SJCRH30 (cell line): ENCODE measurements at regions not wholly inside any gene's neighbourhood (a gene's known extent, or its start where the extent isn't known, plus 50 kb on each side); places are given as distances from the start of the nearest gene placed in this dataset.
"Not testable (repeated sequence)": the region's sequence is repeated elsewhere in the genome, so short reads cannot be mapped to it uniquely, and the experiment has no call there.

Experiments
- DNase-seq, 2 experiments: peaks; one replicate each; pipeline ENCODE4 v3.0.0-alpha.2; 2015 to 2020
- H3K27ac ChIP-seq: fragments of 250-450 bp; sonication (Bioruptor Pico); 2 replicates; pipeline ENCODE4 v1.5.1; 2020; ENCODE audit warnings: mild to moderate bottlenecking, moderate library complexity
- H3K27me3 ChIP-seq: fragments of 250-450 bp; sonication (Bioruptor Pico); 2 replicates; pipeline ENCODE4 v1.5.1; 2020; ENCODE audit warnings: mild to moderate bottlenecking, moderate library complexity
- H3K36me3 ChIP-seq: fragments of 250-450 bp; sonication (Bioruptor Pico); 2 replicates; pipeline ENCODE4 v1.5.1; 2020; ENCODE audit warnings: mild to moderate bottlenecking, moderate library complexity
- H3K4me1 ChIP-seq: fragments of 250-450 bp; sonication (Bioruptor Pico); 2 replicates; pipeline ENCODE4 v1.5.1; 2020; ENCODE audit warnings: mild to moderate bottlenecking, moderate library complexity
- H3K4me3 ChIP-seq: fragments of 250-450 bp; sonication (Bioruptor Pico); 2 replicates; pipeline ENCODE4 v1.5.1; 2020; ENCODE audit warnings: mild to moderate bottlenecking, moderate library complexity
- H3K9me3 ChIP-seq: fragments of 250-450 bp; sonication (Bioruptor Pico); replicated peaks from 2 replicates; pipeline ENCODE4 v1.5.1; 2020; ENCODE audit warnings: mild to moderate bottlenecking, moderate library complexity

DNA sequence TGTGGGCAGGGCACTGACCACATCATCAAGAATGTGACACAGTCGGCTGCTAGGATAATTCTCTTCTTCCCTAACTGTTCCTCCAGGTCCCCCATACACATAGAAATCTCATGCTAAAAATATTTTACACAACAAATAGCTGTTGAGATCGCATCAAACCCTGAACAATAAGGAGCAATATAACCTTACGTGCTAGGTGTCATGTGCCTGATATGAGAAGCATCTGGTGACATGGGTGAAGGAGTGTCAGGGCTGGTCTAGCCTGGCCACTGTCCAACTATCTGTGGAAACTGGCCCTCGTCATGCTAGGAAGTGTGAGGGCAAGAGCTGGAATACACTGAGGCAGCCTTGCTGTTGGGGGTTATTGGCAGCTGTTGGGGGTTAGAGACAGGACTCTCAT, 167.3 kb upstream of the PGRMC2 start:
- DNase-seq: peak; percentile 45 to 70
- H3K27ac ChIP-seq: peak overlapping the region; percentile 61
- peak overlapping the region; percentile 14 for H3K4me3 ChIP-seq

DNA sequence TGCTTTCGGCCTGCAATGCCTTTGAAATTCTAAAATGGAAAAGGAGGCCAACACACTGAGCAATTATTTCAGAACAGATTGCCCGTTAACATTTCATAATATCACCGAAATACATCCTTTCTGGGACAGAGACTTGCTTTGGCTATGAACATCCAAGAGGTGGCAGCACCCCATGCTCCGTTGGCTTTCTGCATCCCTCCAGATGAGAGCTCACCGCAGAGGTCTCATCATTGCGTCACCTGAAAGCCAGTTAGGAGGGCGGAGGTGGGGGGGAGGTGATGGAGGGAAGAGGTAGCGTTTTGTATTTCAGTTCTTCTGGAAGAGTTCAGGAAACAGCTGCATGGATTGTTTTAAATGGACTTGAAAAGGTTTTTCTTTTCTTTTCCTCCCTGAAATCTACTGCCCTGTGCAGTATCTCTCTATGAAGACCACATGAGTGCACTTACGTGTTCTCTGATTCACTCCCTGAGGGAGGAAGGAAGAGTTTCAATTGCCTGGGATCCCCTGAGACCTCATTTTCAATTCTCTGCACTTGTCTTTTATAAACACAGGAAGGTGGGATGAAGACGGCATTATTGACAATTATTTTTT, 166.8 kb upstream of the PGRMC2 start:
- Histone ChIP-seq H3K36me3 (no peaks in the 10 kb centered on the region), H3K4me1 (peaks cover 15% of the 10 kb centered on the region), H3K27ac (peak overlapping the region; percentile 61), H3K4me3 (peak overlapping the region; percentile 14), H3K27me3 (no peaks in the 10 kb centered on the region), H3K9me3 (no peaks in the 10 kb centered on the region)
- DNase-seq: peak; percentile 91 to 94

More for the DNA sequence above, 167.3 kb upstream of the PGRMC2 start:
- Histone ChIP-seq H3K27me3 (no peaks in the 10 kb centered on the region), H3K4me1 (peaks cover 15% of the 10 kb centered on the region), H3K9me3 (no peaks in the 10 kb centered on the region), H3K36me3 (no peaks in the 10 kb centered on the region)

DNA sequence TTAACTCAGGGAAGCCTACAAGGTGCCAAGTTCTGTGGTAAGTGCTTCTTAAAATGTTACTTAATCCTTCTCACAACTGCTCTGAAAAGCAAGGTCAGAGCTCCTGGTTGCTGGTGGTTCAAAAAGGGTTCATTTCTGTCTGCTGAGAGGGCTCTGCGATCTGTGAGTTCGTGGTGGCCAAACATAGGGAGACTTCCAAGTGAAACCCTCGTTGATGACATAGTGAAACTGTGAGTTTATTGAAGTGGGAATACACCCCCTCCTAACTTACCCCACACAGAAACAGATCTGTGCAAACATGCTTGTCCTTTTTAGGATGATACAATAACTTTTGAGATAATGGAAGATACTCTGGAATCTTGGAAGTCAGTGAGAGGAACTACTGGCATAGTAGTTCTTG, 164.8 kb upstream of the PGRMC2 start:
- H3K4me3 ChIP-seq: no peak overlapping the region
- no peaks in the 10 kb centered on the region for H3K9me3 ChIP-seq
- H3K36me3 ChIP-seq: no peaks in the 10 kb centered on the region
- no peaks in the 10 kb centered on the region for H3K27me3 ChIP-seq
- no peak overlapping the region for H3K27ac ChIP-seq
- H3K4me1 ChIP-seq: peaks cover 15% of the 10 kb centered on the region
- no peak for DNase-seq

- DNase-seq: no peak
- Histone ChIP-seq H3K27ac (no peak overlapping the region), H3K4me3 (no peak overlapping the region), H3K9me3 (no peaks in the 10 kb centered on the region), H3K36me3 (no peaks in the 10 kb centered on the region), H3K27me3 (no peaks in the 10 kb centered on the region), H3K4me1 (peaks cover 15% of the 10 kb centered on the region)
Measured at GRCh38 chr4:128451270-128451905, 163.8 kb upstream of the PGRMC2 start.

DNA sequence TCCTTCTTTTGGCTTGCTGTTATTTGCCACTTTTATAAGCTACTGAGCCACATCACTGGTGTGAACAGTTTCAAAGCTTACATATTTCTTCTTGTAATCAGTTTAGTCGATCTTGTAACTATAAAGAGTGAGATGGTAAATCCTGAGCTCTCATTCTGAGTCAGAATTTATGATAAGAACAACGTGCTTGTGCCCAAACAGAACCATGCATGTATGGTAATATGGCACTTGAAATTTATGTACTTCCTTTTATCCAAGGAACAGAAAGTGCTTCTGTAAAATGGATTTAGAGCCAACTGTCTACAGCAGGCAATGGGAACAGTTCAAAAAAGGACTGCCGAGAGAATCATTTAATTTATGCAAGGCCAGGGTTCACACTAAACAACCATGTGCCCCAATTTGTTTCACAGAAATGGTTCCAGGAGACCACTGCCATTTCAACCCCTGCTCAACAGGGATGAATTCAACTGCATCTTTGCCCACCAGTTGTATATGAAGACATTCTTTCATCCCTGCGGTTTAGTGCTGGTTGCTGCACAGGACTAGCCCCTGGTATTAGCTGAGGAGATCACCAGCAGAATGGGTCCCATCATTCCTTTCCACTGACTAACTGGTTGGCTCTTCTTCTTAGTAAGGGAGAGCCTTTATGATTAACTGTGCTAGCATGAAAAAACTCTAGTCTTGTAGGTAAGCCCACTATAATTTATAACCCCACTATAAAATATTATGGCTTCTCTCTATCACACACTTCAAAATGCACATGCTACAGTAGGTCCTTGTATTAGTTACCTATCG, 162.9 kb upstream of the PGRMC2 start:
- H3K27ac ChIP-seq: no peak overlapping the region

GRCh38 chr4:128449251-128449650, 161.6 kb upstream of the PGRMC2 start:
- Histone ChIP-seq H3K4me3 (no peak overlapping the region), H3K9me3 (no peaks in the 10 kb centered on the region), H3K27me3 (no peaks in the 10 kb centered on the region), H3K27ac (no peak overlapping the region), H3K36me3 (no peaks in the 10 kb centered on the region), H3K4me1 (peaks cover 3% of the 10 kb centered on the region; the same call in 1 of the 2 replicates)
- DNase-seq: no peak

More for the DNA sequence above, 162.9 kb upstream of the PGRMC2 start:
- no peak for DNase-seq
- no peaks in the 10 kb centered on the region for H3K9me3 ChIP-seq
- no peaks in the 10 kb centered on the region for H3K27me3 ChIP-seq
- no peak overlapping the region for H3K4me3 ChIP-seq
- H3K36me3 ChIP-seq: no peaks in the 10 kb centered on the region
- H3K4me1 ChIP-seq: peaks cover 12% of the 10 kb centered on the region

- Histone ChIP-seq H3K9me3 (no peaks in the 10 kb centered on the region), H3K4me3 (no peak overlapping the region), H3K27me3 (no peaks in the 10 kb centered on the region), H3K36me3 (no peaks in the 10 kb centered on the region), H3K4me1 (no peaks in the 10 kb centered on the region), H3K27ac (no peak overlapping the region)
- DNase-seq: no peak
Measured at GRCh38 chr4:128444544-128445302, 157.1 kb upstream of the PGRMC2 start.

DNA sequence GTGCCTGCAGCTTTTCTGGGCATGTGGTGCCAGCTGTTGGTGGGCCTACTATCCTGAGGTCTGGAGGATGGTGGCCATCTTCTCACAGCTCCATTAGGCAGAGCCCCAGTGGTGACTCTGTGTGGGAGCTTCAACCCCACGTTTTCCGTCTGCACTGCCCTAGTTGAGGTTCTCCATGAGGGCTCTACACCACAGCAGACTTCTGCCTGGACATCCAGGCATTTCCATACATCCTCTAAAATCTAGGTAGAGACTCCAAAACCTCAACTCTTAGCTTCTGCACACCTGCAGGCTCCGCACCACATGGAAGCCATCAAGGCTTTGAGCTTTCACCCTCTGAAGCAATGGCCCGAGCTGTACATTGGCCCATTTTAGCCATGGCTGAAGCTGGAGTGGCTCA, 153.3 kb upstream of the PGRMC2 start:
- DNase-seq: no peak
- no peaks in the 10 kb centered on the region for H3K27me3 ChIP-seq
- no peak overlapping the region for H3K27ac ChIP-seq
- no peaks in the 10 kb centered on the region for H3K36me3 ChIP-seq
- H3K4me1 ChIP-seq: no peaks in the 10 kb centered on the region
- H3K9me3 ChIP-seq: no peaks in the 10 kb centered on the region; the same call in 1 of the 2 replicates
- no peak overlapping the region for H3K4me3 ChIP-seq

DNA sequence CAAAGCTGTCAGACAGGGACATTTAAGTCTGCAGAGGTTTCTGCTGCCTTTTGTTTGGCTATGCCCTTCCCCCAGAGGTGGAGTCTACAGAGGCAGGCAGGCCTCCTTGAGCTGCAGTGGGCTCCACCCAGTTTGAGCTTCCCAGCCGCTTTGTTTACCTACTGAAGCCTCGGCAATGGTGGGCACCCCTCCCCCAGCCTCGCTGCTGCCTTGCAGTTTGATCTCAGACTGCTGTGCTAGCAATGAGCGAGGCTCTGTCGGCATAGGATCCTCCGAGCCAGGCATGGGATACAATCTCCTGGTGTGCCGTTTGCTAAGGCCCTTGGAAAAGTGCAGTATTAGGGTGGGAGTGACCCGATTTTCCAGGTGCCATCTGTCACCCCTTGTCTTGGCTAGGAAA, 149.4 kb upstream of the PGRMC2 start:
- DNase-seq, H3K27ac ChIP-seq, H3K4me3 ChIP-seq, H3K9me3 ChIP-seq, H3K36me3 ChIP-seq, H3K27me3 ChIP-seq, H3K4me1 ChIP-seq: not testable (repeated sequence)

- not testable (repeated sequence) for H3K27me3 ChIP-seq, H3K4me1 ChIP-seq, H3K27ac ChIP-seq, H3K9me3 ChIP-seq, H3K36me3 ChIP-seq, H3K4me3 ChIP-seq, DNase-seq
Measured at GRCh38 chr4:128429023-128429613, 141.5 kb upstream of the PGRMC2 start.

DNA sequence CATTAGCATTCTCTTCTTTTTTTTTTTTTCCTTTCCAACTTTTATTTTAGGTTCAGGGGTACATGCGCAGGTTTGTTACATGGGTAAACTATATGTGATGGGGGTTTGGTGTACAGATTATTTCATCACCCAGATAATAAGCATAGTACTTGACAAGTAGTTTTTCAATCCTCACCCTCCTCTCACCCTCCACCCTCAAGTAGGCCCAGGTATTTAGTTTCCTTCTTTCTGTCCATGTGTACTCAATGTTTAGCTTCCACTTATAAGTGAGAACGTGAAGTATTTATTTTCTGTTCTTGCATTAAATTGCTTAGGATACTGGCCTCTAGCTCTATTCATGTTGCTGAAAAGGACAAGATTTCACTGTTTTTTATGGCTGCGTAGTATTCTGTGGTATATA, 140.8 kb upstream of the PGRMC2 start:
- H3K36me3 ChIP-seq: no peaks in the 10 kb centered on the region
- DNase-seq: no peak
- H3K4me3 ChIP-seq: no peak overlapping the region
- no peaks in the 10 kb centered on the region for H3K9me3 ChIP-seq
- H3K27ac ChIP-seq: no peak overlapping the region
- no peaks in the 10 kb centered on the region for H3K27me3 ChIP-seq
- H3K4me1 ChIP-seq: no peaks in the 10 kb centered on the region

DNA sequence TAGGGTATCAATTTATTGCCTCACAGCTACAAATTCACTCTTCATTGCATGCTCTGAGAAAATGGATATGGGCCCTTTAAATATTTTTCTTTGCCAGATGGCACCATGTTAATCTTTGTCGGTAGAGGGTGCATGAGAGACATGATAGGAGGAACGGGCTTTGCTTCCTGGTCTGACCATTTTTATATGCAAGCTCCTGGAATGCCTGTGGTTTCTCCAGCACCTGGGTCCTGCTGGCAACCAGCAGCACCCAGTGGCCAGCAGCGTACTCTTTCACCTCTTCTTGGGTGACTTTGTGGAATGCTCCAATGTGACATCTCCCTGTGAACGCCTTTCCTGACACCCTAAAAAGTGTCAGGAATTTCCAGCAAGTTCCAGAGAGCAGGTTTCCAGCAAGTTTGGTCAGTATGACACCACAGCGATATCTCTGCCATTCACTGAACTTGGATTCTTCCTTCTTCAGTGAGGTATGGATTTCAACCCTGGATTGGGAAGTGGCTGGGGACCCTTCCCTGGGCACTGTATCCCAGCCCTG, 140.3 kb upstream of the PGRMC2 start:
- Histone ChIP-seq H3K36me3 (no peaks in the 10 kb centered on the region), H3K4me3 (no peak overlapping the region), H3K9me3 (no peaks in the 10 kb centered on the region), H3K27me3 (no peaks in the 10 kb centered on the region), H3K27ac (no peak overlapping the region), H3K4me1 (no peaks in the 10 kb centered on the region)
- DNase-seq: peak; percentile 74 to 80

DNA sequence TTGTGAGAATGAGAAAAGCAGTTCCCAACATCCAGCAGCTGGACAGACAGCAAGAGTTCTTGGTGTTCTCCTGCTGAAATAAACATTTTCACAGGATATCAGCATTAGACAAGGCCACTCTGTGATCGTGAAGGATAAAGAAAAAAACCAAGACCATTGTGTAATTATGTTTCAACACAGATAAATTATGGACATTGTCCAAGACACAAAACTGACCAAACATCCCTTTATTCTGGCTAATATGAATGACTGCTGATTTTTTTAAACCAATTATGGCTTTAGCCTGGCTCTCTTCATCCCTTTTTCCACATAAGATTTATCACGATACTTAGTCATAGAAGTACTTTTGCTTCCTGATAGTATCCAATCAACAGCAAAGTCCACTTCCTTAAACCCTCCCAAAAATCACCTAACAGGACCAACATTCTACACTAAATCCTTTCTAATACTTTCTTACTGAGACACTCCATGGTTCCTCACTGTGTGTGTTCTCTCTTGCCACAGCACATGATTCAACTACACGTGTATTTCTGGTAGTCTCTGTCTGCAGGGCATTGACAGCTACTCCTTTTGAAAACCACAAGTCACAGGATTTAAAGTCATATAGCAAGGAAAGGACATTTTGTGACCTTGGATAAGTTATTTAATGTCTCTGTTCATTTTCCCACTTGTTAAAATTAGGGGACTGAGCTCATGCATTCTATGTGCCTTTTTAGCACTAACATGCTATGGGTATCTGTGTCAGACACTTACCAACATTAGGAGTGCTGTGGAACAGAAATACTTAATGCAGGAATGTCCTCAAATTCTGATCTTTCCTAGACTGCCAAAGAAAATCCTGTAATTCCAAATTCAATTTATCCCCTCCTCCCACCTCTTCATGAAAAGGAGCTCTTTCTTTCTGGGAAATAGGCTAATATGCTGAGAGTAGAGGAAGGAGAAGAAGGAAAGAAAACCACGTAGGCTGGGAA, 137.2 kb upstream of the PGRMC2 start:
- Histone ChIP-seq H3K27ac (no peak overlapping the region), H3K36me3 (no peaks in the 10 kb centered on the region), H3K4me3 (no peak overlapping the region), H3K9me3 (no peaks in the 10 kb centered on the region; the same call in 1 of the 2 replicates), H3K27me3 (no peaks in the 10 kb centered on the region), H3K4me1 (no peaks in the 10 kb centered on the region)
- no peak for DNase-seq
